Ovary (tissue), 3 donors: ENCODE measurements at regions not wholly inside any gene's neighbourhood (a gene's known extent, or its start where the extent isn't known, plus 50 kb on each side); places are given as distances from the start of the nearest gene placed in this dataset.

Experiments used
- POLR2A ChIP-seq: fragments of 450-650 bp; IDR thresholded peaks from one replicate; pipeline ENCODE4 v1.6.1; 2017; ENCODE audit warnings: antibody characterized with exemption, mild to moderate bottlenecking, moderate library complexity
- TF ChIP-seq, protein P1 (sequence below), 3 donors: fragments of 450-650 bp in 2 of 3; fragments of 200-600 bp in 1 of 3; IDR thresholded peaks; one replicate each; pipeline versions ENCODE4 v1.5.1 to v1.8.0; 2016 to 2022; ENCODE audit warnings: antibody characterized with exemption in 3 of 3, mild to moderate bottlenecking in 1 of 3
- donor health status: DM: no; HTN: no; CAD: no.

- TF ChIP-seq, protein P1, sequence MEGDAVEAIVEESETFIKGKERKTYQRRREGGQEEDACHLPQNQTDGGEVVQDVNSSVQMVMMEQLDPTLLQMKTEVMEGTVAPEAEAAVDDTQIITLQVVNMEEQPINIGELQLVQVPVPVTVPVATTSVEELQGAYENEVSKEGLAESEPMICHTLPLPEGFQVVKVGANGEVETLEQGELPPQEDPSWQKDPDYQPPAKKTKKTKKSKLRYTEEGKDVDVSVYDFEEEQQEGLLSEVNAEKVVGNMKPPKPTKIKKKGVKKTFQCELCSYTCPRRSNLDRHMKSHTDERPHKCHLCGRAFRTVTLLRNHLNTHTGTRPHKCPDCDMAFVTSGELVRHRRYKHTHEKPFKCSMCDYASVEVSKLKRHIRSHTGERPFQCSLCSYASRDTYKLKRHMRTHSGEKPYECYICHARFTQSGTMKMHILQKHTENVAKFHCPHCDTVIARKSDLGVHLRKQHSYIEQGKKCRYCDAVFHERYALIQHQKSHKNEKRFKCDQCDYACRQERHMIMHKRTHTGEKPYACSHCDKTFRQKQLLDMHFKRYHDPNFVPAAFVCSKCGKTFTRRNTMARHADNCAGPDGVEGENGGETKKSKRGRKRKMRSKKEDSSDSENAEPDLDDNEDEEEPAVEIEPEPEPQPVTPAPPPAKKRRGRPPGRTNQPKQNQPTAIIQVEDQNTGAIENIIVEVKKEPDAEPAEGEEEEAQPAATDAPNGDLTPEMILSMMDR (IDR thresholded peaks at IDR 0.05) = no peak
- no peak for TF ChIP-seq POLR2A
These were observed 969.7 kb downstream of the CDH11 start for GRCh38 chr16:64151990-64152767.
